H1 (cell line): ENCODE measurements at regions not wholly inside any gene's neighbourhood (a gene's known extent, or its start where the extent isn't known, plus 50 kb on each side); places are given as distances from the start of the nearest gene placed in this dataset.

ENCODE experiments used
- CTCF ChIA-PET: fragments of 300-600 bp; sonication (Branson Sonifier 250); formaldehyde crosslinking; loops from one replicate; lab custom pipeline; 2021; ENCODE audit not compliant: partially characterized antibody; lab: Charles Lee
- POLR2A ChIA-PET: fragments of 300-600 bp; sonication (Branson Sonifier 250); formaldehyde crosslinking; loops from one replicate; lab custom pipeline; 2021; ENCODE audit warnings: inconsistent platforms; ENCODE audit not compliant: partially characterized antibody; lab: Charles Lee
- DNase-seq, 2 experiments: peaks; one replicate each; pipeline versions ENCODE4 v3.0.0 to v3.0.0-alpha.2; 2010 to 2022; ENCODE audit warnings: low spot score in 2 of 2, low read depth in 1 of 2, mixed read lengths in 1 of 2
- FAIRE-seq: peaks from 2 replicates; lab custom pipeline; 2011; peaks lifted over from hg19 to GRCh38; lab: Jason Lieb, UNC
- H2AFZ ChIP-seq: 2 replicates; pipeline ENCODE4 v1.8.1; 2012; ENCODE audit warnings: low read length, inconsistent platforms
- H2AK5ac ChIP-seq: 2 replicates; pipeline ENCODE4 v1.6.1; 2013; ENCODE audit warnings: low read depth, low read length
- H2BK120ac ChIP-seq: replicated peaks from 2 replicates; pipeline ENCODE3; 2013; ENCODE audit warnings: low read depth, low read length, inconsistent platforms
- H2BK12ac ChIP-seq: 2 replicates; pipeline ENCODE4 v1.6.1; 2013; ENCODE audit warnings: low read depth, low read length
- H2BK15ac ChIP-seq: 2 replicates; pipeline ENCODE4 v1.6.1; 2013; ENCODE audit warnings: low read length
- H2BK20ac ChIP-seq: 2 replicates; pipeline ENCODE4 v1.6.1; 2013; ENCODE audit warnings: low read length
- H2BK5ac ChIP-seq: 2 replicates; pipeline ENCODE4 v1.6.1; 2013; ENCODE audit warnings: low read depth, low read length
- H3K14ac ChIP-seq: 2 replicates; pipeline ENCODE4 v1.6.1; 2013; ENCODE audit warnings: inconsistent platforms; ENCODE audit not compliant: insufficient read length
- H3K18ac ChIP-seq: 2 replicates; pipeline ENCODE4 v1.6.1; 2013; ENCODE audit warnings: low read length; ENCODE audit errors: extremely low read depth
- H3K23ac ChIP-seq: 2 replicates; pipeline ENCODE4 v1.6.1; 2013; ENCODE audit warnings: inconsistent platforms; ENCODE audit not compliant: insufficient read length
- H3K23me2 ChIP-seq: 2 replicates; pipeline ENCODE4 v1.6.1; 2013; ENCODE audit warnings: low read depth, low read length
- H3K27ac ChIP-seq: 2 replicates; pipeline ENCODE4 v1.6.1; 2011; ENCODE audit warnings: low read depth, low read length, inconsistent platforms
- H3K27me3 ChIP-seq, 4 experiments: replicated peaks in 1 of 4; 1 replicate in 1 of 4; 2 replicates in 3 of 4; pipeline versions ENCODE4 v1.6.1 to v1.8.1; 2011 to 2013; ENCODE audit warnings: low read length in 3 of 4, mild to moderate bottlenecking in 3 of 4, inconsistent platforms in 2 of 4, mixed read lengths in 2 of 4, moderate library complexity in 1 of 4; ENCODE audit not compliant: control insufficient read depth in 3 of 4, insufficient read depth in 3 of 4; ENCODE audit errors: extremely low read depth in 1 of 4
- H3K36me3 ChIP-seq, 4 experiments: 2 replicates each; pipeline versions ENCODE4 v1.6.1 to v1.8.1; 2011 to 2013; ENCODE audit warnings: mild to moderate bottlenecking in 4 of 4, low read length in 3 of 4, moderate library complexity in 2 of 4, control low read depth in 1 of 4, inconsistent platforms in 1 of 4; ENCODE audit not compliant: insufficient read depth in 4 of 4, control insufficient read depth in 2 of 4
- H3K4ac ChIP-seq: replicated peaks from 2 replicates; pipeline ENCODE3; 2013; ENCODE audit warnings: low read length, low read depth, mixed read lengths, inconsistent platforms; ENCODE audit not compliant: insufficient read length
- H3K4me1 ChIP-seq, 4 experiments: replicated peaks in 1 of 4; 1 replicate in 1 of 4; 2 replicates in 3 of 4; pipeline versions ENCODE4 v1.6.1 to v1.8.1; 2011 to 2013; ENCODE audit warnings: low read length in 3 of 4, inconsistent platforms in 2 of 4, mixed read lengths in 1 of 4; ENCODE audit not compliant: insufficient read depth in 4 of 4, control insufficient read depth in 3 of 4
- H3K4me2 ChIP-seq, 2 experiments: 2 replicates each; pipeline versions ENCODE4 v1.6.1 to v1.8.1; 2011 to 2013; ENCODE audit warnings: low read depth in 2 of 2, low read length in 2 of 2, control low read depth in 1 of 2, inconsistent platforms in 1 of 2, mild to moderate bottlenecking in 1 of 2; ENCODE audit not compliant: insufficient read depth in 1 of 2
- H3K4me3 ChIP-seq, 4 experiments: fragments of 200-600, 300-600 bp in 1 of 4; sonication (generic), shearing (Covaris generic), sonication (Bioruptor Twin) in 1 of 4; 2 replicates each; pipeline versions ENCODE4 v1.5.1 to v1.8.1; 2011 to 2016; ENCODE audit warnings: low read length in 4 of 4, low read depth in 3 of 4, control low read depth in 2 of 4, inconsistent platforms in 2 of 4, mild to moderate bottlenecking in 2 of 4, mixed read lengths in 1 of 4, moderate library complexity in 1 of 4; ENCODE audit not compliant: insufficient read depth in 2 of 4; ENCODE audit errors: extremely low read depth in 1 of 4
- H3K56ac ChIP-seq: replicated peaks from 2 replicates; pipeline ENCODE3; 2013; ENCODE audit warnings: low read depth, mild to moderate bottlenecking, mixed read lengths, low read length, inconsistent platforms; ENCODE audit not compliant: insufficient read length
- H3K79me1 ChIP-seq: 2 replicates; pipeline ENCODE4 v1.6.1; 2013; ENCODE audit warnings: low read depth, low read length, control low read depth
- H3K79me2 ChIP-seq, 2 experiments: 2 replicates each; pipeline versions ENCODE4 v1.6.1 to v1.8.1; 2012 to 2013; ENCODE audit warnings: low read length in 2 of 2, mild to moderate bottlenecking in 2 of 2, inconsistent platforms in 1 of 2; ENCODE audit not compliant: insufficient read depth in 2 of 2, control insufficient read depth in 1 of 2
- H3K9ac ChIP-seq, 4 experiments: replicated peaks in 1 of 4; 1 replicate in 1 of 4; 2 replicates in 3 of 4; pipeline versions ENCODE4 v1.6.1 to v1.8.1; 2011 to 2013; ENCODE audit warnings: low read depth in 3 of 4, low read length in 3 of 4, control low read depth in 2 of 4, mild to moderate bottlenecking in 2 of 4, moderate library complexity in 2 of 4, inconsistent platforms in 1 of 4; ENCODE audit errors: extremely low read depth in 1 of 4
- H3K9me3 ChIP-seq, 2 experiments: 2 replicates each; pipeline versions ENCODE4 v1.6.1 to v1.8.1; 2012 to 2013; ENCODE audit warnings: mild to moderate bottlenecking in 2 of 2, moderate library complexity in 2 of 2, control low read depth in 1 of 2, inconsistent platforms in 1 of 2, low read depth in 1 of 2, low read length in 1 of 2, mixed read lengths in 1 of 2; ENCODE audit not compliant: insufficient read depth in 2 of 2
- H4K20me1 ChIP-seq, 2 experiments: replicated peaks in 1 of 2; 2 replicates each; pipeline versions ENCODE3 to v1.8.1; 2011 to 2013; ENCODE audit warnings: inconsistent platforms in 2 of 2, low read length in 2 of 2, mild to moderate bottlenecking in 1 of 2; ENCODE audit not compliant: insufficient read depth in 2 of 2, control insufficient read depth in 1 of 2
- H4K5ac ChIP-seq: 2 replicates; pipeline ENCODE4 v1.6.1; 2013; ENCODE audit warnings: low read length, low read depth, mixed read lengths, inconsistent platforms; ENCODE audit not compliant: insufficient read length
- H4K8ac ChIP-seq: 2 replicates; pipeline ENCODE4 v1.8.0; 2013; ENCODE audit warnings: mild to moderate bottlenecking, moderate library complexity, low read length, inconsistent platforms; ENCODE audit not compliant: insufficient read depth; ENCODE audit errors: extremely low read depth
- H4K91ac ChIP-seq: replicated peaks from 2 replicates; pipeline ENCODE3; 2013; ENCODE audit warnings: low read length, mixed read lengths, inconsistent platforms; ENCODE audit not compliant: insufficient read length
- BRCA1 ChIP-seq: IDR thresholded peaks from 2 replicates; pipeline ENCODE4 v1.6.1; 2012; ENCODE audit warnings: low read depth, low read length, improper control_type of control experiment
- CHD1 ChIP-seq: IDR thresholded peaks from 2 replicates; pipeline ENCODE4 v1.6.1; 2012; ENCODE audit warnings: low read depth, low read length, improper control_type of control experiment
- EZH2 ChIP-seq: fragments of 200-600 bp; sonication (generic); IDR thresholded peaks from 2 replicates; pipeline ENCODE4 v1.7.1; 2012; ENCODE audit warnings: low read depth, mild to moderate bottlenecking, moderate library complexity, low read length, inconsistent platforms; ENCODE audit not compliant: severe bottlenecking
- FOSL1 ChIP-seq: IDR thresholded peaks from 2 replicates; pipeline ENCODE4 v1.6.1; 2011; ENCODE audit warnings: mild to moderate bottlenecking, low read depth, low read length, moderate library complexity; ENCODE audit not compliant: insufficient read depth
- KDM1A ChIP-seq: fragments of 200-600, 300-600 bp; sonication (generic); IDR thresholded peaks from 2 replicates; pipeline ENCODE4 v1.7.1; 2016; ENCODE audit warnings: mild to moderate bottlenecking, low read length, borderline replicate concordance
- KDM5A ChIP-seq: fragments of 200-600 bp; IDR thresholded peaks from 2 replicates; pipeline ENCODE4 v1.7.1; 2012; ENCODE audit warnings: mild to moderate bottlenecking, low read length, inconsistent platforms, mixed read lengths
- MAFK ChIP-seq: IDR thresholded peaks from 2 replicates; pipeline ENCODE4 v1.6.1; 2012; ENCODE audit warnings: low read depth, mild to moderate bottlenecking, improper control_type of control experiment, low read length
- POLR2A ChIP-seq, 2 experiments: IDR thresholded peaks; 1 replicate in 1 of 2; 2 replicates in 1 of 2; pipeline ENCODE4 v1.6.1; 2011; ENCODE audit warnings: low read depth in 2 of 2, low read length in 2 of 2, mild to moderate bottlenecking in 2 of 2; ENCODE audit errors: control extremely low read depth in 1 of 2
- POLR2AphosphoS5 ChIP-seq: IDR thresholded peaks from 2 replicates; pipeline ENCODE4 v1.6.1; 2011; ENCODE audit warnings: low read depth, low read length
- RAD21 ChIP-seq, 2 experiments: IDR thresholded peaks in 1 of 2; conservative IDR thresholded peaks in 1 of 2; 2 replicates each; pipeline ENCODE4 v1.6.1; 2011; ENCODE audit warnings: low read depth in 2 of 2, low read length in 2 of 2, improper control_type of control experiment in 1 of 2, inconsistent platforms in 1 of 2, mild to moderate bottlenecking in 1 of 2, moderate library complexity in 1 of 2
- SAP30 ChIP-seq: fragments of 300-600 bp; sonication (generic); IDR thresholded peaks from 2 replicates; pipeline ENCODE4 v1.7.1; 2012; ENCODE audit warnings: low read length, moderate library complexity, mild to moderate bottlenecking, inconsistent platforms; ENCODE audit not compliant: insufficient read depth, insufficient replicate concordance
- SP4 ChIP-seq: IDR thresholded peaks from 2 replicates; pipeline ENCODE4 v1.6.1; 2012; ENCODE audit warnings: low read length, inconsistent platforms
- SRF ChIP-seq: IDR thresholded peaks from 2 replicates; pipeline ENCODE4 v1.6.1; 2011; ENCODE audit warnings: mild to moderate bottlenecking, low read depth, low read length, moderate library complexity
- SUZ12 ChIP-seq: fragments of 200-600 bp; sonication (generic); IDR thresholded peaks from 2 replicates; pipeline ENCODE4 v1.6.1; 2012; ENCODE audit warnings: mild to moderate bottlenecking, inconsistent platforms, low read length, moderate library complexity, mixed read lengths
- WGBS, 2 experiments: shearing (Covaris generic) in 1 of 2; methylation state at CpG; one replicate each; pipeline versions ENCODE4 v1.1.6 to v1.1.7; 2013 to 2015; ENCODE audit warnings: low lambda C conversion rate in 2 of 2, mixed read lengths in 2 of 2, inconsistent platforms in 1 of 2, low coverage in 1 of 2, missing lambda C conversion rate in 1 of 2; ENCODE audit not compliant: insufficient replicate concordance in 2 of 2, insufficient coverage in 1 of 2, insufficient read length in 1 of 2; ENCODE audit errors: extremely low coverage in 1 of 2, missing lambda C conversion rate in 1 of 2; 5-methylcytosine and 5-hydroxymethylcytosine counted together

- Histone ChIP-seq H4K5ac (no peak overlapping the region), H2AFZ (0 out of 2 replicates have a peak overlapping the region, but pooled peaks have one; percentile 65), H3K4me2 (no peak overlapping the region), H3K9me3 (no peaks in the 10 kb centered on the region), H3K23ac (no peak overlapping the region), H4K91ac (no peak overlapping the region), H2BK15ac (no peak overlapping the region), H2BK5ac (no peak overlapping the region), H2BK120ac (no peak overlapping the region), H3K56ac (no peak overlapping the region), H4K8ac (no peak overlapping the region), H3K4me1 (no peaks in the 10 kb centered on the region), H3K14ac (no peak overlapping the region), H2BK12ac (no peak overlapping the region), H3K23me2 (no peaks in the 10 kb centered on the region), H3K18ac (no peak overlapping the region), H3K4me3 (no peak overlapping the region), H3K4ac (no peak overlapping the region), H3K79me1 (no peaks in the 10 kb centered on the region), H3K27ac (no peak overlapping the region), H3K9ac (no peak overlapping the region), H3K36me3 (no peaks in the 10 kb centered on the region), H2BK20ac (no peak overlapping the region), H4K20me1 (no peaks in the 10 kb centered on the region), H3K79me2 (no peaks in the 10 kb centered on the region), H2AK5ac (no peak overlapping the region), H3K27me3 (no peaks in the 10 kb centered on the region)
- FAIRE-seq (no peak), DNase-seq (no peak)
- POLR2A ChIA-PET, result no interaction called here
- WGBS, 2 experiments, result 89% methylated on average over 9 of the region's 9 CpGs; no CpG with 5 or more reads in 1 of the 2 experiments
- CTCF ChIA-PET, result interaction anchor here (1.0 to 9.3 kb wide), 2 partner anchors 7 kb away, joined by 4 to 55 read pairs; no protein-coding TSS in a partner anchor
- no peak for TF ChIP-seq SP4
- TF ChIP-seq CHD1, result no peak
- no peak for TF ChIP-seq SAP30
- no peak for TF ChIP-seq EZH2
- TF ChIP-seq FOSL1, result no peak
- no peak for TF ChIP-seq BRCA1
- TF ChIP-seq SUZ12, result no peak
- no peak for TF ChIP-seq MAFK
- no peak for TF ChIP-seq KDM1A
- TF ChIP-seq SRF, result no peak
- TF ChIP-seq RAD21 (IDR thresholded peaks at IDR 0.05 in 1 of 2, conservative IDR thresholded peaks at IDR 0.05 in 1 of 2; ENCODE audit: low read depth in 2 of 2, low read length in 2 of 2), result no peak
- no peak for TF ChIP-seq POLR2AphosphoS5
- no peak for TF ChIP-seq KDM5A
- TF ChIP-seq POLR2A (IDR thresholded peaks at IDR 0.05; ENCODE audit: control extremely low read depth in 1 of 2, low read depth in 2 of 2, low read length in 2 of 2), result no peak
Observed at GRCh38 chr7:25812086-25812850, 339.7 kb upstream of the NFE2L3 start.
